ENCODE measurements at regions not wholly inside any gene's neighbourhood (a gene's known extent, or its start where the extent isn't known, plus 50 kb on each side); places are given as distances from the start of the nearest gene placed in this dataset.

GRCh38 chr11:134677397-134677822 lies 265.4 kb upstream of the B3GAT1 start:
- Histone ChIP-seq H3K4me1 (no peaks in the 10 kb centered on the region), H3K9me3 (no peaks in the 10 kb centered on the region), H3K27ac (no peak overlapping the region), H3K27me3 (no peaks in the 10 kb centered on the region), H3K4me3 (no peak overlapping the region), H3K36me3 (no peaks in the 10 kb centered on the region)
- in situ Hi-C loops (cut with MboI; ENCODE audit: low sequenced_read_pairs in 4 of 4) (no loop called here), intact Hi-C loops (cut with DNase I; ENCODE audit: low total_unique reads) (no loop called here)
- ATAC-seq (no peak), DNase-seq (no peak)
- no peak for TF ChIP-seq CTCF (IDR thresholded peaks at IDR 0.05 in 4 of 5, conservative IDR thresholded peaks at IDR 0.05 in 1 of 5)
- no peak for TF ChIP-seq POLR2A (IDR thresholded peaks at IDR 0.05)

GRCh38 chr11:134676516-134677287 lies 264.7 kb upstream of the B3GAT1 start:
- H3K4me3 ChIP-seq, result no peak overlapping the region
- H3K27me3 ChIP-seq, result no peaks in the 10 kb centered on the region
- H3K27ac ChIP-seq, result no peak overlapping the region
- ATAC-seq (no peak), DNase-seq (no peak)
- no peaks in the 10 kb centered on the region for H3K4me1 ChIP-seq
- H3K9me3 ChIP-seq, result no peaks in the 10 kb centered on the region
- no peaks in the 10 kb centered on the region for H3K36me3 ChIP-seq
- TF ChIP-seq POLR2A (IDR thresholded peaks at IDR 0.05), result no peak
- TF ChIP-seq CTCF (IDR thresholded peaks at IDR 0.05 in 4 of 5, conservative IDR thresholded peaks at IDR 0.05 in 1 of 5), result no peak
- in situ Hi-C loops (cut with MboI; ENCODE audit: low sequenced_read_pairs in 4 of 4) (no loop called here), intact Hi-C loops (cut with DNase I; ENCODE audit: low total_unique reads) (no loop called here)

- no peak for DNase-seq
- Histone ChIP-seq H3K36me3 (no peaks in the 10 kb centered on the region), H3K4me1 (no peaks in the 10 kb centered on the region), H3K27me3 (no peaks in the 10 kb centered on the region), H3K9me3 (no peaks in the 10 kb centered on the region), H3K4me3 (no peak overlapping the region), H3K27ac (no peak overlapping the region)
- no peak for ATAC-seq
- intact Hi-C loops (cut with DNase I; ENCODE audit: low total_unique reads), result no loop called here
- in situ Hi-C loops (cut with MboI; ENCODE audit: low sequenced_read_pairs in 4 of 4), result no loop called here
- TF ChIP-seq CTCF (IDR thresholded peaks at IDR 0.05 in 4 of 5, conservative IDR thresholded peaks at IDR 0.05 in 1 of 5) (no peak), POLR2A (IDR thresholded peaks at IDR 0.05) (no peak)
These were observed 263.9 kb upstream of the B3GAT1 start for GRCh38 chr11:134675983-134676382.

GRCh38 chr11:134674974-134675373 lies 262.9 kb upstream of the B3GAT1 start:
- TF ChIP-seq POLR2A (IDR thresholded peaks at IDR 0.05) (no peak), CTCF (IDR thresholded peaks at IDR 0.05 in 4 of 5, conservative IDR thresholded peaks at IDR 0.05 in 1 of 5) (no peak)
- ATAC-seq (no peak), DNase-seq (no peak)
- no peaks in the 10 kb centered on the region for H3K9me3 ChIP-seq
- intact Hi-C loops (cut with DNase I; ENCODE audit: low total_unique reads) (no loop called here), in situ Hi-C loops (cut with MboI; ENCODE audit: low sequenced_read_pairs in 4 of 4) (no loop called here)
- H3K27ac ChIP-seq, result no peak overlapping the region
- H3K4me3 ChIP-seq, result no peak overlapping the region
- no peaks in the 10 kb centered on the region for H3K4me1 ChIP-seq
- no peaks in the 10 kb centered on the region for H3K36me3 ChIP-seq
- H3K27me3 ChIP-seq, result no peaks in the 10 kb centered on the region

- Histone ChIP-seq H3K27ac (no peak overlapping the region), H3K4me1 (no peaks in the 10 kb centered on the region), H3K4me3 (no peak overlapping the region), H3K27me3 (no peaks in the 10 kb centered on the region), H3K9me3 (no peaks in the 10 kb centered on the region), H3K36me3 (no peaks in the 10 kb centered on the region)
- TF ChIP-seq CTCF (IDR thresholded peaks at IDR 0.05 in 4 of 5, conservative IDR thresholded peaks at IDR 0.05 in 1 of 5), result no peak
- no peak for TF ChIP-seq POLR2A (IDR thresholded peaks at IDR 0.05)
- in situ Hi-C loops (cut with MboI; ENCODE audit: low sequenced_read_pairs in 4 of 4), result no loop called here
- DNase-seq (no peak), ATAC-seq (no peak)
- intact Hi-C loops (cut with DNase I; ENCODE audit: low total_unique reads), result no loop called here
These were observed 258.9 kb upstream of the B3GAT1 start for GRCh38 chr11:134670961-134671370.
